AG04450 (cell line): ENCODE measurements at regions not wholly inside any gene's neighbourhood (a gene's known extent, or its start where the extent isn't known, plus 50 kb on each side); places are given as distances from the start of the nearest gene placed in this dataset.

ENCODE experiments used
- CTCF ChIA-PET: fragments of 300-600, 350-600 bp; formaldehyde crosslinking; extraction: SDS; loops from one replicate; lab custom pipeline; 2022; ENCODE audit warnings: antibody characterized with exemption, inconsistent platforms; lab: Charles Lee
- POLR2A ChIA-PET: fragments of 350-600 bp; formaldehyde crosslinking; extraction: SDS; loops from one replicate; lab custom pipeline; 2021; ENCODE audit warnings: antibody characterized with exemption, inconsistent platforms; lab: Yijun Ruan, JAX
- DNase-seq: peaks from one replicate; pipeline ENCODE4 v3.0.0-alpha.2; 2011; ENCODE audit warnings: low read depth, low spot score
- H3K27ac ChIP-seq: one replicate; pipeline ENCODE4 v1.5.1; 2012; ENCODE audit warnings: low read depth, low read length, control low read depth
- H3K27me3 ChIP-seq: one replicate; pipeline ENCODE4 v1.6.0; 2012; ENCODE audit warnings: low read length; ENCODE audit not compliant: control insufficient read depth, insufficient read depth
- H3K4me3 ChIP-seq: 2 replicates; pipeline ENCODE4 v1.5.1; 2011; ENCODE audit warnings: mild to moderate bottlenecking, low read depth, low read length, control low read depth
- H3K9me3 ChIP-seq: 2 replicates; pipeline ENCODE4 v1.5.1; 2012; ENCODE audit warnings: low read length; ENCODE audit not compliant: control insufficient read depth, insufficient read depth
- CTCF ChIP-seq: IDR thresholded peaks from 2 replicates; pipeline ENCODE4 v1.5.1; 2011; ENCODE audit warnings: low read depth, low read length, control low read depth, inconsistent platforms

GRCh38 chr16:73210084-73210483 is 162.2 kb upstream of the ZFHX3 start:
- TF ChIP-seq CTCF: no peak
- Histone ChIP-seq H3K27me3 (no peaks in the 10 kb centered on the region), H3K27ac (no peak overlapping the region), H3K9me3 (peaks cover 2% of the 10 kb centered on the region; the same call in 1 of the 2 replicates), H3K4me3 (no peak overlapping the region)
- DNase-seq: no peak
- ChIA-PET CTCF (interaction anchor here (0.6 to 0.7 kb wide), 2 partner anchors 37 to 188 kb away, joined by 3 read pairs; no protein-coding TSS in a partner anchor), POLR2A (no interaction called here)

DNA sequence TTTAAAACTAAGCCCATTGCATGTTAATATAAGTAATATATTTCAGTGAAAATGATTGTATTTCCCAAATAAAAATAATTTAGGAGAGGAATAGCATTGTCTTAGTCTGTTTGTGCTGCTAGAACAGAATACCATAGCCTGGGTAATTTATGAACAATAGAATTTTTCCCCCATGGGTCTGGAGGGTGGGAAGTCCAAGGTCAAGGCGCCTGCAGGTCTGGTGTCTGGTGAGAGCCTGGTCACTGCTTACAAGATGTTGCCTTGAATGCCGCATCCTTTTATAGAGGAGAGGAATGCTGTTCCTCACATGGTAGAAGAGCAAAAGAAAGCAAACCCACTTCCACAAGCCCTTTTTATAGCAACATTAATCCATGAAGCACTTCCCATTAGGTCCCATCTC is 161.3 kb upstream of the ZFHX3 start:
- Histone ChIP-seq H3K27ac (no peak overlapping the region), H3K9me3 (peaks cover 2% of the 10 kb centered on the region; the same call in 1 of the 2 replicates), H3K4me3 (no peak overlapping the region), H3K27me3 (no peaks in the 10 kb centered on the region)
- no peak for TF ChIP-seq CTCF
- POLR2A ChIA-PET: no interaction called here
- CTCF ChIA-PET: interaction anchor here (0.6 kb wide), 1 partner anchor 36 kb away, joined by 3 read pairs; no protein-coding TSS in a partner anchor
- no peak for DNase-seq

DNA sequence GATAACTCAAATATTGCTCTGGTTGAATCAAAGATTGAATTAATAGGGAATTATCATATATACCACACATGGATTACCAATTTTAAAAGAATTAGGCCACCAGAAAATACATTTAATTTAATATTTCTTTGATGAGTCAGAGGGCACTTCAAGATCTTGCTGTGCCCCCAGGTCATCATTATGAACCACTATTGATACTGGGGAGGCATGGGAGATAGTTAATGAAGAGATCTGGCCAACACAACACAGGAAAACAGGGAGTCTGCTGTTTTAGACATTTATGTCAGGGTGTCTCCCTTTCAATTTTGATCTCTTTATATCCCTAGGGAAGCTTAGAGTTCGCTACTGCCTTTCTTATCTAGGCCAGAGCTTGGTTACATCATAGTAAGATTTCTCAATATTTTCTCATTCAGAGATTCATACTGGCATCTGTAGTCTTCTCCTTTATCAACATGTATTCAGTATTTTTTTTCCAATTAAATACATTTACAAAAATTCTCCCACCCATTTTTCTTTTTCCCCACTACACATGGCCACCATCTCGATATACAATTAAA is 158.3 kb upstream of the ZFHX3 start:
- ChIA-PET CTCF (no interaction called here), POLR2A (no interaction called here)
- DNase-seq: no peak
- no peak for TF ChIP-seq CTCF
- no peak overlapping the region for H3K4me3 ChIP-seq
- H3K27ac ChIP-seq: no peak overlapping the region
- H3K27me3 ChIP-seq: no peaks in the 10 kb centered on the region
- peaks cover 2% of the 10 kb centered on the region; the same call in 1 of the 2 replicates for H3K9me3 ChIP-seq

- ChIA-PET CTCF (no interaction called here), POLR2A (no interaction called here)
- no peak for TF ChIP-seq CTCF
- Histone ChIP-seq H3K27me3 (no peaks in the 10 kb centered on the region), H3K9me3 (peaks cover 2% of the 10 kb centered on the region; the same call in 1 of the 2 replicates), H3K4me3 (no peak overlapping the region), H3K27ac (no peak overlapping the region)
- DNase-seq: no peak
Measured at GRCh38 chr16:73205153-73205886, 157.4 kb upstream of the ZFHX3 start.
